IMR-90 (cell line): ENCODE measurements at regions not wholly inside any gene's neighbourhood (a gene's known extent, or its start where the extent isn't known, plus 50 kb on each side); places are given as distances from the start of the nearest gene placed in this dataset.
"Not testable (repeated sequence)": the region's sequence is repeated elsewhere in the genome, so short reads cannot be mapped to it uniquely, and the experiment has no call there.

Experiments
- ATAC-seq: fragments of 200-7000 bp; cut with Tn5 transposase; 2 replicates; pipeline ENCODE4 v1.9.1; 2020; ENCODE audit warnings: low read depth, mild to moderate bottlenecking, moderate library complexity
- BruUV-seq: library from RNA; stranded (reverse); fragments of 400-500 nt; replicated peaks from 2 replicates; lab custom pipeline; 2021; lab: Mats Ljungman, UMichigan
- CTCF ChIA-PET: fragments of 300-600 bp; formaldehyde crosslinking; extraction: SDS; loops from one replicate; lab custom pipeline; 2021; ENCODE audit warnings: antibody characterized with exemption; lab: Yijun Ruan, JAX
- POLR2A ChIA-PET: fragments of 300-600 bp; sonication (Branson Sonifier 250); formaldehyde crosslinking; loops from one replicate; lab custom pipeline; 2022; ENCODE audit warnings: antibody characterized with exemption; ENCODE audit not compliant: unreplicated experiment; lab: Charles Lee
- DNase-seq: peaks from one replicate; pipeline ENCODE4 v3.0.0; 2013
- H2AFZ ChIP-seq: replicated peaks from 2 replicates; pipeline ENCODE3; 2013; ENCODE audit warnings: low read length, mild to moderate bottlenecking; ENCODE audit not compliant: poor library complexity
- H2AK5ac ChIP-seq: 2 replicates; pipeline ENCODE4 v1.6.1; 2013; ENCODE audit warnings: low read depth, low read length, inconsistent platforms
- H2AK9ac ChIP-seq: replicated peaks from 2 replicates; pipeline ENCODE3; 2013; ENCODE audit warnings: mild to moderate bottlenecking, low read depth, low read length, moderate library complexity; ENCODE audit not compliant: poor library complexity
- H2BK120ac ChIP-seq: 2 replicates; pipeline ENCODE4 v1.6.1; 2013; ENCODE audit warnings: low read depth, low read length, inconsistent platforms
- H2BK15ac ChIP-seq: 3 replicates; pipeline ENCODE4 v1.6.1; 2013; ENCODE audit warnings: low read depth, low read length, inconsistent platforms
- H2BK20ac ChIP-seq: 2 replicates; pipeline ENCODE4 v1.6.1; 2013; ENCODE audit warnings: low read depth, mild to moderate bottlenecking, inconsistent platforms, low read length, moderate library complexity
- H2BK5ac ChIP-seq: 2 replicates; pipeline ENCODE4 v1.6.1; 2013; ENCODE audit warnings: mild to moderate bottlenecking, low read depth, low read length, inconsistent platforms; ENCODE audit not compliant: poor library complexity, severe bottlenecking
- H3K14ac ChIP-seq: replicated peaks from 2 replicates; pipeline ENCODE4 v1.6.1; 2013; ENCODE audit warnings: low read depth, low read length, inconsistent platforms
- H3K18ac ChIP-seq: 2 replicates; pipeline ENCODE4 v1.6.1; 2013; ENCODE audit warnings: low read depth, low read length, control low read depth
- H3K23ac ChIP-seq: 2 replicates; pipeline ENCODE4 v1.6.1; 2013; ENCODE audit warnings: low read depth, low read length, inconsistent platforms
- H3K27ac ChIP-seq: 2 replicates; pipeline ENCODE4 v1.5.1; 2013; ENCODE audit warnings: mild to moderate bottlenecking, control low read depth, low read length; ENCODE audit not compliant: insufficient read depth
- H3K27me3 ChIP-seq: 2 replicates; pipeline ENCODE4 v1.6.1; 2013; ENCODE audit warnings: low read length; ENCODE audit not compliant: control insufficient read depth, insufficient read depth
- H3K36me3 ChIP-seq: 2 replicates; pipeline ENCODE4 v1.6.1; 2013; ENCODE audit warnings: low read length, mixed read lengths; ENCODE audit not compliant: control insufficient read depth, insufficient read depth
- H3K4ac ChIP-seq: 2 replicates; pipeline ENCODE4 v1.6.1; 2013; ENCODE audit warnings: low read depth, low read length, inconsistent platforms
- H3K4me1 ChIP-seq: 2 replicates; pipeline ENCODE4 v1.6.1; 2013; ENCODE audit warnings: low read length, mixed read lengths; ENCODE audit not compliant: control insufficient read depth, insufficient read depth
- H3K4me2 ChIP-seq: 2 replicates; pipeline ENCODE4 v1.6.1; 2013; ENCODE audit warnings: low read depth, mild to moderate bottlenecking, control low read depth, low read length, moderate library complexity
- H3K4me3 ChIP-seq: 2 replicates; pipeline ENCODE4 v1.5.1; 2013; ENCODE audit warnings: low read depth, mild to moderate bottlenecking, control low read depth, low read length, moderate library complexity; ENCODE audit not compliant: insufficient read depth
- H3K56ac ChIP-seq: 2 replicates; pipeline ENCODE4 v1.6.1; 2013; ENCODE audit warnings: low read length, inconsistent platforms; ENCODE audit not compliant: insufficient read depth; ENCODE audit errors: extremely low read depth
- H3K79me1 ChIP-seq, 2 experiments: 2 replicates each; pipeline ENCODE4 v1.6.1; 2013; ENCODE audit warnings: low read length in 2 of 2, inconsistent platforms in 1 of 2, low read depth in 1 of 2
- H3K9ac ChIP-seq: 2 replicates; pipeline ENCODE4 v1.6.1; 2013; ENCODE audit warnings: low read depth, low read length, control low read depth
- H3K9me1 ChIP-seq: 2 replicates; pipeline ENCODE4 v1.6.1; 2013; ENCODE audit warnings: low read length, inconsistent platforms; ENCODE audit not compliant: insufficient read depth
- H3K9me3 ChIP-seq: 2 replicates; pipeline ENCODE4 v1.6.1; 2013; ENCODE audit warnings: low read length; ENCODE audit not compliant: control insufficient read depth, insufficient read depth
- H4K20me1 ChIP-seq: 2 replicates; pipeline ENCODE4 v1.6.1; 2013; ENCODE audit warnings: low read length, inconsistent platforms; ENCODE audit not compliant: insufficient read depth
- H4K5ac ChIP-seq: 2 replicates; pipeline ENCODE4 v1.6.1; 2013; ENCODE audit warnings: mild to moderate bottlenecking, low read depth, low read length, control low read depth
- H4K8ac ChIP-seq, 2 experiments: 2 replicates each; pipeline ENCODE4 v1.6.1; 2013; ENCODE audit warnings: low read depth in 2 of 2, low read length in 2 of 2, control low read depth in 1 of 2, inconsistent platforms in 1 of 2
- H4K91ac ChIP-seq: 2 replicates; pipeline ENCODE4 v1.6.1; 2013; ENCODE audit warnings: low read depth, low read length, inconsistent platforms; ENCODE audit not compliant: insufficient read depth
- WGBS, 2 experiments: methylation state at CpG; one replicate each; pipeline versions ENCODE4 v1.1.5 to v1.1.7; 2013; ENCODE audit warnings: missing lambda C conversion rate in 2 of 2; ENCODE audit not compliant: insufficient read length in 1 of 2; ENCODE audit errors: extremely low coverage in 2 of 2; 5-methylcytosine and 5-hydroxymethylcytosine counted together
- dilution Hi-C: fragments of 300-500 bp; cut with HindIII; formaldehyde crosslinking; loops from one replicate; pipeline ENCODE4 v1.14.3; 2018; ENCODE audit warnings: low sequenced_read_pairs; ENCODE audit not compliant: unreplicated experiment
- in situ Hi-C: fragments of 300-500 bp; cut with MboI; formaldehyde crosslinking; loops from 3 replicates; pipeline ENCODE4 v1.14.3; 2019; ENCODE audit warnings: low sequenced_read_pairs, inconsistent platforms, mixed read lengths
- intact Hi-C: fragments of 100-400 bp; cut with micrococcal nuclease; formaldehyde crosslinking; loops from 2 replicates; pipeline ENCODE4 v1.10.0; 2022

DNA sequence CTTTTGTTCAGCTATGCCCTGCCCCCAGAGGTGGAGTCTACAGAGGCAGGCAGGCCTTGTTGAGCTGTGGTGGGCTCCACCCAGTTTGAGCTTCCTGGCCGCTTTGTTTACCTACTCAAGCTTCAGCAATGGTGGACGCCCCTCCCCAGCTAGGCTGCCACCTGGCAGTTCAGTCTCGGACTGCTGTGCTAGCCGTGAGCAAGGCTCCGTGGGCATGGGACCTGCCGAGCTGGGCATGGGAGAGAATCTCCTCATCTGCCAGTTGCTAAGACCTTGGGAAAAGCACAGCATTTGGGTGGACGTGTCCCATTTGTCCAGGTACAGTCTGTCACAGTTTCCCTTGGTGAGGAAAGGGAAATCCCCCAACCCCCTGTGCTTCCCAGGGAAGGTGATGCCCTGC lies 270.0 kb upstream of the TCERG1L start:
- H3K4me1 ChIP-seq, H3K4ac ChIP-seq, ATAC-seq, H4K8ac ChIP-seq, CTCF ChIA-PET, H3K36me3 ChIP-seq, H3K14ac ChIP-seq, H3K9me1 ChIP-seq, H2BK120ac ChIP-seq, H3K9ac ChIP-seq, H2AK5ac ChIP-seq, H2BK15ac ChIP-seq, H3K56ac ChIP-seq, in situ Hi-C loops, H2BK5ac ChIP-seq, BruUV-seq, H4K20me1 ChIP-seq, DNase-seq, H2AK9ac ChIP-seq, H3K79me1 ChIP-seq, H3K27me3 ChIP-seq, H3K18ac ChIP-seq, H3K4me3 ChIP-seq, H4K5ac ChIP-seq, H3K23ac ChIP-seq, H3K4me2 ChIP-seq, H2AFZ ChIP-seq, intact Hi-C loops, POLR2A ChIA-PET, H3K27ac ChIP-seq, dilution Hi-C loops, H4K91ac ChIP-seq, H2BK20ac ChIP-seq: not testable (repeated sequence)
- WGBS, 2 experiments: no CpG with 5 or more reads among the region's 7 CpGs
- H3K9me3 ChIP-seq: peaks cover 43% of the 10 kb centered on the region
